GM20431 (cell line): ENCODE measurements at regions not wholly inside any gene's neighbourhood (a gene's known extent, or its start where the extent isn't known, plus 50 kb on each side); places are given as distances from the start of the nearest gene placed in this dataset.

Experiments used
- in situ Hi-C: fragments of 300-500 bp; cut with MseI, MboI; formaldehyde crosslinking; loops from one replicate; pipeline ENCODE4 v1.15.0; 2020; ENCODE audit warnings: low sequenced_read_pairs; ENCODE audit not compliant: unreplicated experiment

- in situ Hi-C loops, result no loop called here
Observed at GRCh38 chr16:9362604-9363003, 271.2 kb downstream of the HAPSTR1 start.

GRCh38 chr16:9363520-9363919 lies 272.1 kb downstream of the HAPSTR1 start:
- in situ Hi-C loops, result no loop called here

- in situ Hi-C loops, result no loop called here
Observed at GRCh38 chr16:9364721-9365369, 273.4 kb downstream of the HAPSTR1 start.

GRCh38 chr16:9365370-9365728 lies 273.9 kb downstream of the HAPSTR1 start:
- in situ Hi-C loops, result no loop called here

DNA sequence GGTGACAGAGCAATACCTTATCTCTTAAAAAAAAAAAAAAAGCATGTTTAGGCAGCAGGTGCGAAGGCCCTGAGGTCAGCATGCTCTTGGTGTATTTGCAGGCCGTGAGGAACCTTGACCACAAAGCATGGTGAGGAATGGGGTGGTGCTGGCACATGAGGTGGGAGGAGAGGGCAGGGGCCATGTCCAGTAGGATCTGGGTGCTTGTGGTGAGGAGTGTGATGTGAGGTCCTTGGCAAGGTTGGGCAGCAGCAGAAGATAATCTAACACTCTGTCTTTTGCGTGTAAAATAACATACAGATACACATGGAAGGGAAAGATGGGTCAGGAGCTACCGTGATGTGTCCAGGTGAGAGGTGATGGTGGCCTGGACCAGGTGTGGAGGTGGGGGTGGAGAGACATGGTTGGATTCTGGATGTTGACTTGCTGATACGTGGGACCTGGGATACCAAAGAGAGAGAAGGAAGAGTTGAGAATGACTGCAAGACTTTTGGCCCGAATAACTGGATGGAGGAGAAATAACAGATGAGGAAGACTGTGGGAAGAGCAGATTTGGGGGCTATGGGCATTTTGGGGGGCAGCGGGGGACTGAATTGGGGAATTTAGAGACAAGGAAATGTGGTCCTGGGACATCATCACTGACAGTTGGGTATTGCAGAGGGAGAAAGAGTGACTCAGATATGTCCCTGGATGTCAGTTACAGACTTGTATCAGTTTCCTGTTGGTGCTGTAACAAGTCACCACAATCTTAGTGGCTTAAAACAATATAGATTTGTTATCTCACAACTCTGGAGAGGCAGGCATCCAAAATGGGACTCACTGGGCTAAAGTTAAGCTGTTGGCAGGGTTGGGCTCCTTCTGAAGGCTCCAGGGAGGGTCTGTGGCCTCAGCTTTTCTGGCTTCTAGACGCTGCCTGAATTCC lies 274.9 kb downstream of the HAPSTR1 start:
- in situ Hi-C loops, result no loop called here

DNA sequence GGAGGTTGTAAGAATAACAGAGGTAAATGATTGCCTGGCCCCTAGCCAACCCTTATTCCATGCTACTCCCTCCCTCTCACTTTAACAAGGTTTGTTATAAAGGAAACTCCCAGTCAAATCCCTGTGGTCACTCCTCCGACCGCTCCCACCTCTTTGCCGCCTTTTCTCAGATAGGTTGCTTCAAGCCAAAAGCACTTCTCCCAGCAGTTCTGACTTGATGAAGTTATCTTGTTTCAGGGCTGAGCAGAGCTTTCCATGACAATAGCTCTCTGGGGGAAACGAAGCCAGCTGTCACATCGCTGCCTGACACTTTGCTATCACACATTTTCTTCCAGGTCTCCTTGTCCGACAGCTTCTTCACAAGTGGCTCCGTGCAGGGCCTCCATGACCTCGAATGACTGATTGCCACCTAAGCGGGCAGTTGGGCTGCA lies 278.6 kb downstream of the HAPSTR1 start:
- in situ Hi-C loops, result no loop called here

DNA sequence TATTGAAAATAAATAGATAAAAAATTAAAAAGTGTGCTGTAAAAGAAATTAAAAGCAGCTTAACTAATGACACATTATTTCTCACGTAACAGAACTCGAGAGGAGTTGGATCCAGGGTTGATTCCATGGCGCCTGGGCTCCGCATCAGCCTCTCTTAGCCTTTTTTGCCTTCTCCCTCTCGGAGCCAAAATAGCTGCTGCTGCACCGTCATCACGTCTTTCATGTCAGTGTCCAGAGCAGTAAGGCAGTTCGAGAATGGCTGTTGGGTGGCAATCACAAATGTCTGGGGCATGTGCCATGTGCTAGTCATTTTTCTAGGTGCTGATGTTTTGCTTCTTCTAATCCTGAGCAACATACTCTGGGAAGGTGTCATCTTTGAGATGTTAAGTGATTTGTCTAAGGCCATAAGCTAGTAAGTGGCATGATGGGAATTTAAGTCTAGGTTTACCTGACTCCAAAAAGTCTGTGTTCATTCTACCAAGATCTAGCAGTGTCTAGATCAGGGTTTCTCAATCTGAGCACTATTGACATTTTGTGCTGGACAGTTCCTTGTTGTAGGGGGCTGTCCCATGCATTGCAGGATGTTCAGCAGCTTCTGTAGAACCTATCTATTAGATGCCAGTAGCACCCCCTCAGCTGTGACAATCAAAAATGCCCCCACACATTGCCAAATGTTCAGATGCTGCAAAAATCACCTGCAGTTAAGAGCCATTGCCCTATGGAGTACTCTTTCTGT lies 280.4 kb downstream of the HAPSTR1 start:
- in situ Hi-C loops, result no loop called here

- in situ Hi-C loops, result no loop called here
Observed at GRCh38 chr16:9372934-9373890, 281.8 kb downstream of the HAPSTR1 start.

DNA sequence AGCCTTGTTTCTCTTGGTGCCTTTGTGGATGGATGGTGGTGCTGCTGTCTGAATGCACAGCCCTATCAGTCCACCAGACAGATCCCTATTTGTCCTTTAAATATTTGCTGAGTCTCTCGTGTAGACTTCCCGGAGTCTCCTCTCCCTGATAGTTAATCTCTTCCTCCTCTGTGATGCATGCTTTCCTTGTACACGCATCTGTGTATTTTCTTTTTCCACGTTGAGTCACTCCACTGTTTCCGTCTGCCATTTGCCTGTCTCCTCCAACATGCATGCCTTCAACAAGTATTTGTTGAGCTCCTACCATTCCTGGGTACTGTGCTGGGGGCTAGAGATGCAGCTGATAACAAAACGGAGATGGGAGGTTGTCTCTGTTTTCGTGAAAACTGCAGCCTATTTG lies 282.6 kb downstream of the HAPSTR1 start:
- in situ Hi-C loops, result no loop called here

DNA sequence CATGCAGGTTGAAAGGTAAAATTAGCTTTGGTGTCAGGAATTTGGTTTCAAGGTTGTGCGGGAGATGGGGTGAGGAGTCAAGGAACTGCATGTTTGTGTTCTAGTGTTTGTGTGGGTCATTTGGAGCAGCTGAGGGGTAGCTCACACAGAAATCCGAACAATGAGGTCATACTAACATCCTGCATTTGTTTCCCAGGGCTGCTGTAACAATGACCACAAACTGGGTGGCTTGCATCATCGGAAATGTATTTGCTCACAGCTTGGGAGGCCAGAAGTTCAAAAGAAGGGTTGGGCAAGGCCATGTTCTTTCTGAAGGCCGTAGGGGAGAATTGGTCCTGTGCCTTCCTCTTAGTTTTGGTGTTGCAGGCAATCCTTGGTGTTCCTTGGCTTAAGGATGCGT lies 287.4 kb downstream of the HAPSTR1 start:
- in situ Hi-C loops, result no loop called here

DNA sequence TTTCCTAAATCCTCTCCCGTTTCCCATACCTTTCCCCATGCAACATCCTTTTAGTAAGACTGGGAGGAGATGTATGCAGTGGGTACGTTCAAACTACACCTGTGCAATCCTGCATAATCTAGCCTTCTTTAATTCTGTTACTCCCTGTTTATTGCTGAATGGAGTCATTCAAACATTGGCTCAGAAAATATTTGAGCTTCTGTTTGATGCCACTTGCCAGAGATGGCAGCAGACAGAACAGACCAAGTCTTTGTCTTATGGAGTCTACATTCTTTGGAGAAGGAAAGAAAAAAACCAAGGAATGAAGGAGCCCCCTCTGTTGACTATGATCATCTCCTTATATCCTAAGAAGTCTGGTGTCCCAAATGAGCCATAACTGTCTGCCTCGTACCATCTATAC lies 288.8 kb downstream of the HAPSTR1 start:
- in situ Hi-C loops, result no loop called here

DNA sequence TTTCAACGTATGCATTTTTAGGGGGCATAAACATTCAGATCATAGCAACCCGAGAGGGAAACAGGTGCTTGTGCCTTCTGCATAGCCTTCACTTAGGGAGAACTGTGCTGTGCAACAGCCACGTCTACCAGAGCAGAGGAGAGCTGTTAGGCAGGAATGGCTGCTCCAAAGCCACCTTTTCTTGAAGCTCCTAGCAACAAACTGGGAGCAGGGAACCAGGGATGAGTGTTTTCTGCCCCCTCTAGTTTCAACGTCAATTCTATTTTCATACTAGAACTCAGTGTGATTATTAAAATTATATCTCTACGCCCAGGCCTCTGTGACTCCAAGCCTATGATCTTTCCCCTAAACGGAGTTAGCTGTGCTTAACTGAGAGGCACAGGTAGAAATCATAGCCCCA lies 290.0 kb downstream of the HAPSTR1 start:
- in situ Hi-C loops, result no loop called here

DNA sequence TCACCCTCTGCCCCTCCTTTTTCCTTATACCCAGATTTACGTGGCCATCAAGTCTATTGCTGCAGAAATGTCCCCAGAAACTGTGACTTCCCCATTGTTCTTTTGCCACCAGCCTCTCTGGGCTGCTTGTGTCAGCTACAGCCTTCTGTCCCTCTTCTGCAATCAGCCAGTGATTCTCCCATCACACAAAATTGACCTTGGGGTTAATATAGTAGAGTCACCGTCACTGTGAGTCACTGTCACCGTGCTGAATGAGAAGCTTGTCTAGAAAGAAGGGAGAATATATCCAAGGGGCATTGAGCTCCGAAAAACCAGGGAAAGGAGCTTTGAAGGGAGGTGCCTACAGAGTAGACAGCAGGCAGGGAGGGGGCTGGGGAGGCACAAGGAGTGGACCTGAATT lies 290.5 kb downstream of the HAPSTR1 start:
- in situ Hi-C loops, result no loop called here

DNA sequence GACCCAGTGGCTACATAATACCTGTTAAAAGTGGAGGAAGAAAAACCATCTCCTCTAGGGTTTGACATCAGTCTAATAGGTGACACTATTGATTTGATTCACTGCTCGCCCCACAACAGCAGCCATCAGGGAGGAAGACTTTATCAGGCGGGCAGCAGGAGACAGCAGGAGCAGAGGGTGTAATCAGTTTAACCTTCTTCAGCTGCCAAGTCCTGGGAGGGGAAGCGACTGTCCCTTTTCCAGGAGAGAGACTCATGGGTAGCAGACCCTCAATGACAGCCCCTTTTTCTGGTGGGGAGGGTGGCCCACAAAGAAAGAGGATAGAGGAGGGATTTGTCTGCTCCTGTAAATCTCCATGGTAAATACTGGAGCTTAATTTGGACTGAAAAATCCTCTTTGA lies 291.8 kb downstream of the HAPSTR1 start:
- in situ Hi-C loops, result no loop called here

- in situ Hi-C loops, result no loop called here
Observed at GRCh38 chr16:9384141-9384540, 292.7 kb downstream of the HAPSTR1 start.

GRCh38 chr16:9389543-9390207 lies 298.2 kb downstream of the HAPSTR1 start:
- in situ Hi-C loops, result no loop called here

GRCh38 chr16:9392956-9393355 lies 301.5 kb downstream of the HAPSTR1 start:
- in situ Hi-C loops, result no loop called here

DNA sequence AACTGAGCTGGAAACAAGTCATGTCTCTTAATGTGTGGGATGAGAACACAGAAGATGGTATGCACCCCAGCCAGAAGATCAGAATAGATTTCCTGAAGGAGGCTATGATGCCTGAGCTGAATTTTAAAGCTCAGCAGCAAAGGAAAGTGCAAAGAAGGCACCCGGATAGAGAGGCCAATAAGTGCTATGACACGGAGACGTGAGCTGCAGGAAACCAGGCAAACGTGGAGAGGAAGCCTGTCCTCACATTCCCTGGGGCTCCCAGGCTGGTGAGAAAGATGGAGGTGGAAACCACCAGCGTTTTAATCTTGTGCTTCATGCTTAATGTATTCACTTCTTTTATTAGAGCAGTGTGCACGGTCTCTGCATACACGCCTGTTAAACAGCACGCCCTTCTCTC lies 302.1 kb downstream of the HAPSTR1 start:
- in situ Hi-C loops, result no loop called here

GRCh38 chr16:9395958-9396359 lies 304.5 kb downstream of the HAPSTR1 start:
- in situ Hi-C loops, result no loop called here
